Neural cell (in vitro differentiated cells): ENCODE measurements at regions not wholly inside any gene's neighbourhood (a gene's known extent, or its start where the extent isn't known, plus 50 kb on each side); places are given as distances from the start of the nearest gene placed in this dataset.

Experiments
- EZH2 ChIP-seq: fragments of 200-600, 300-800 bp; shearing (Covaris generic), sonication (generic); IDR thresholded peaks from 2 replicates; pipeline ENCODE4 v1.6.1; 2014; ENCODE audit warnings: antibody characterized with exemption, low read length, borderline replicate concordance, mild to moderate bottlenecking; ENCODE audit not compliant: insufficient read depth, poor library complexity, severe bottlenecking
- TF ChIP-seq, protein P1 (sequence below): fragments of 450-650 bp; IDR thresholded peaks from 2 replicates; pipeline ENCODE4 v1.5.1; 2014; ENCODE audit warnings: antibody characterized with exemption, mild to moderate bottlenecking, moderate library complexity; ENCODE audit not compliant: poor library complexity, severe bottlenecking

DNA sequence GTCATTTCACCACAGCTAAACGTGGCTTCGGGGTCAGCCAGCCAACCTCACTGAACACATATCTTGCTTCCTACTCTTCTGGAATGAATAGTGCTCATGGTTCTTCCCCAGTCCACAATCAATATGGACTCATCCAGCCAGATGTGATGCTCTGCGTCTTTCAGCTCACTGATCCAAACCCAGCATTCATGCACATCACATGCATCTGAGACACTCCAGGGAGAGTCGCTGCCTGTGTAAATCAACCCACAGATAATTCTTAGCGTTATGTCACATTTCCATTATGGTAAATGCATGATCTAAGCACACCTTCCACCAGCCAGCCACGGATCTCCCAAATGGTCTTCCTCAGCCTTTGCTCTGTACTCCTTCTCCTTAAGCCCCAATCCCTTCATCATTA, 306.7 kb upstream of the CHAC2 start:
- TF ChIP-seq, protein P1, sequence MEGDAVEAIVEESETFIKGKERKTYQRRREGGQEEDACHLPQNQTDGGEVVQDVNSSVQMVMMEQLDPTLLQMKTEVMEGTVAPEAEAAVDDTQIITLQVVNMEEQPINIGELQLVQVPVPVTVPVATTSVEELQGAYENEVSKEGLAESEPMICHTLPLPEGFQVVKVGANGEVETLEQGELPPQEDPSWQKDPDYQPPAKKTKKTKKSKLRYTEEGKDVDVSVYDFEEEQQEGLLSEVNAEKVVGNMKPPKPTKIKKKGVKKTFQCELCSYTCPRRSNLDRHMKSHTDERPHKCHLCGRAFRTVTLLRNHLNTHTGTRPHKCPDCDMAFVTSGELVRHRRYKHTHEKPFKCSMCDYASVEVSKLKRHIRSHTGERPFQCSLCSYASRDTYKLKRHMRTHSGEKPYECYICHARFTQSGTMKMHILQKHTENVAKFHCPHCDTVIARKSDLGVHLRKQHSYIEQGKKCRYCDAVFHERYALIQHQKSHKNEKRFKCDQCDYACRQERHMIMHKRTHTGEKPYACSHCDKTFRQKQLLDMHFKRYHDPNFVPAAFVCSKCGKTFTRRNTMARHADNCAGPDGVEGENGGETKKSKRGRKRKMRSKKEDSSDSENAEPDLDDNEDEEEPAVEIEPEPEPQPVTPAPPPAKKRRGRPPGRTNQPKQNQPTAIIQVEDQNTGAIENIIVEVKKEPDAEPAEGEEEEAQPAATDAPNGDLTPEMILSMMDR: no peak
- TF ChIP-seq EZH2: no peak
